Parathyroid adenoma (tissue), 2 donors: ENCODE measurements at regions not wholly inside any gene's neighbourhood (a gene's known extent, or its start where the extent isn't known, plus 50 kb on each side); places are given as distances from the start of the nearest gene placed in this dataset.

Source experiments
- H2AFZ ChIP-seq: fragments of 300-600 bp; sonication (generic); one replicate; pipeline ENCODE4 v1.7.0; 2017; ENCODE audit warnings: antibody characterized with exemption, mild to moderate bottlenecking
- H3K27ac ChIP-seq: fragments of 300-600 bp; sonication (generic); one replicate; pipeline ENCODE4 v1.7.0; 2017
- H3K27me3 ChIP-seq: fragments of 300-600 bp; sonication (generic); one replicate; pipeline ENCODE4 v1.7.0; 2017; ENCODE audit warnings: low read length; ENCODE audit not compliant: control insufficient read depth, insufficient read depth
- H3K36me3 ChIP-seq: fragments of 300-600 bp; sonication (generic); one replicate; pipeline ENCODE4 v1.7.0; 2017; ENCODE audit warnings: low read length; ENCODE audit not compliant: control insufficient read depth, insufficient read depth
- H3K4me1 ChIP-seq: fragments of 300-600 bp; sonication (generic); one replicate; pipeline ENCODE4 v1.7.0; 2017; ENCODE audit warnings: control low read depth
- H3K4me2 ChIP-seq: fragments of 300-600 bp; sonication (generic); one replicate; pipeline ENCODE4 v1.7.0; 2017; ENCODE audit warnings: low read length
- H3K4me3 ChIP-seq: fragments of 300-600 bp; sonication (generic); one replicate; pipeline ENCODE4 v1.7.0; 2017; ENCODE audit warnings: low read depth, low read length
- H3K79me2 ChIP-seq: fragments of 300-600 bp; sonication (generic); one replicate; pipeline ENCODE4 v1.7.0; 2017; ENCODE audit warnings: control low read depth
- H3K9ac ChIP-seq: fragments of 300-600 bp; sonication (generic); one replicate; pipeline ENCODE4 v1.7.0; 2017; ENCODE audit warnings: mild to moderate bottlenecking
- H3K9me3 ChIP-seq: fragments of 300-600 bp; sonication (generic); one replicate; pipeline ENCODE4 v1.7.0; 2017; ENCODE audit warnings: low read length; ENCODE audit not compliant: control insufficient read depth
- CTCF ChIP-seq: fragments of 300-600 bp; sonication (generic); IDR thresholded peaks from one replicate; pipeline ENCODE4 v1.7.0; 2017; ENCODE audit warnings: antibody characterized with exemption, mild to moderate bottlenecking
- donor health status: primary hyperparathyroidism.

GRCh38 chr14:71449316-71450055, 482.7 kb upstream of the RGS6 start:
- H3K27me3 ChIP-seq = no peaks in the 10 kb centered on the region
- no peak overlapping the region for H3K4me2 ChIP-seq
- H3K4me1 ChIP-seq = no peaks in the 10 kb centered on the region
- H3K27ac ChIP-seq = no peak overlapping the region
- peaks cover 2% of the 10 kb centered on the region for H3K79me2 ChIP-seq
- H3K36me3 ChIP-seq = no peaks in the 10 kb centered on the region
- no peak overlapping the region for H3K9ac ChIP-seq
- TF ChIP-seq CTCF = no peak
- no peaks in the 10 kb centered on the region for H3K9me3 ChIP-seq
- no peak overlapping the region for H3K4me3 ChIP-seq
- no peak overlapping the region for H2AFZ ChIP-seq

- no peaks in the 10 kb centered on the region for H3K27me3 ChIP-seq
- no peak overlapping the region for H3K4me3 ChIP-seq
- H3K79me2 ChIP-seq = peaks cover 2% of the 10 kb centered on the region
- no peaks in the 10 kb centered on the region for H3K4me1 ChIP-seq
- H3K4me2 ChIP-seq = no peak overlapping the region
- H3K9me3 ChIP-seq = no peaks in the 10 kb centered on the region
- H3K27ac ChIP-seq = no peak overlapping the region
- H3K9ac ChIP-seq = no peak overlapping the region
- no peaks in the 10 kb centered on the region for H3K36me3 ChIP-seq
- TF ChIP-seq CTCF = no peak
- no peak overlapping the region for H2AFZ ChIP-seq
Measured at GRCh38 chr14:71451501-71451900, 480.7 kb upstream of the RGS6 start.

DNA sequence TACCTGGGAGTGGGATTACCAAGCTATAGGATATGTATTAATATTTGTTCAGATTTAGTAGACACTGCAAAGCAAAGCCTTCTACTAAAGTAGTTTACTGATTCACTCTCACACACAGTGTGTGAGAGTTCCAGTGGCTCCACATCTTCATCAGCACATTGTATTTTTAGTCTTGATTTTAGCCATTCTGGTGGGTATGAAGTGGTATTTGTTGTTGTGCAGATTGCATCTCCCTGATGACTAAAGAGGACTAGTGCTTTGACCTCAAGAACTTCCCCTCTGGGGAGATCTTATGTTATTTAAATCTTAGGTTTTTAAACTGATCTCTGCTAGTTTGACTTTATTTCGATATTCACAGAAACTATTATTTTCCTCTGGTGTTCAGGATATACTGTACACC, 479.7 kb upstream of the RGS6 start:
- Histone ChIP-seq H3K4me2 (no peak overlapping the region), H3K27me3 (no peaks in the 10 kb centered on the region), H3K4me3 (no peak overlapping the region), H2AFZ (no peak overlapping the region), H3K27ac (no peak overlapping the region), H3K9me3 (no peaks in the 10 kb centered on the region), H3K36me3 (no peaks in the 10 kb centered on the region), H3K9ac (no peak overlapping the region), H3K4me1 (no peaks in the 10 kb centered on the region), H3K79me2 (peaks cover 2% of the 10 kb centered on the region)
- TF ChIP-seq CTCF = no peak

DNA sequence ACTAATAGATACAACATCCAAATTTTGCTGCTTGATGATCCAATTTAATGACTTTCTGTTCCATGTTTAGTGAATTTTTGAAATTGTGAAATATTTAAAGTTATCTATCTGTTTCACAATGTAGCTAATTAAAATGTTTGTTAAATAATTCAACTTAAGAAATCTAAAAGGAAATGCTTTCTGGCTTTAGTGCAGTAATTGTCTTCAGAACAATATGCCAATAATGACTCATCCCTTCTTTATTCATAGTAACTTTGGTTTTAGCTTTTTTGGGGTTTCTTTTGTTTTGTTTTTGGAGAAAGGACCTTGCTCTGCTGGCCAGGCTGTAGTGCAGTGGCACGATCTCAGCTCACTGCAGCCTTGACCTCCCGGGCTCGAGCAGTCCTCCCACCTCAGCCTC, 479.2 kb upstream of the RGS6 start:
- H3K4me3 ChIP-seq = no peak overlapping the region
- H3K9ac ChIP-seq = no peak overlapping the region
- H3K9me3 ChIP-seq = no peaks in the 10 kb centered on the region
- TF ChIP-seq CTCF = no peak
- no peaks in the 10 kb centered on the region for H3K27me3 ChIP-seq
- H3K4me1 ChIP-seq = no peaks in the 10 kb centered on the region
- no peak overlapping the region for H3K4me2 ChIP-seq
- no peak overlapping the region for H2AFZ ChIP-seq
- peaks cover 2% of the 10 kb centered on the region for H3K79me2 ChIP-seq
- H3K27ac ChIP-seq = no peak overlapping the region
- H3K36me3 ChIP-seq = no peaks in the 10 kb centered on the region

GRCh38 chr14:71454010-71454409, 478.2 kb upstream of the RGS6 start:
- Histone ChIP-seq H2AFZ (no peak overlapping the region), H3K4me2 (no peak overlapping the region), H3K4me1 (no peaks in the 10 kb centered on the region), H3K9ac (no peak overlapping the region), H3K36me3 (no peaks in the 10 kb centered on the region), H3K27me3 (no peaks in the 10 kb centered on the region), H3K79me2 (peaks cover 2% of the 10 kb centered on the region), H3K4me3 (no peak overlapping the region), H3K9me3 (no peaks in the 10 kb centered on the region), H3K27ac (no peak overlapping the region)
- TF ChIP-seq CTCF = no peak
